Endothelial cell of umbilical vein (primary cell): ENCODE measurements at regions not wholly inside any gene's neighbourhood (a gene's known extent, or its start where the extent isn't known, plus 50 kb on each side); places are given as distances from the start of the nearest gene placed in this dataset.

Experiments used
- FOS ChIP-seq: IDR thresholded peaks from 2 replicates; pipeline ENCODE4 v1.6.1; 2011; ENCODE audit warnings: mild to moderate bottlenecking, low read length, moderate library complexity, borderline replicate concordance; ENCODE audit not compliant: insufficient read depth
- TF ChIP-seq, protein P1 (sequence below), 2 donors: IDR thresholded peaks; 1 replicate in 1 of 2; 2 replicates in 1 of 2; pipeline ENCODE4 v1.5.1; 2011; ENCODE audit warnings: low read length in 2 of 2, mild to moderate bottlenecking in 2 of 2, moderate library complexity in 2 of 2, control low read depth in 1 of 2, inconsistent platforms in 1 of 2, low read depth in 1 of 2; ENCODE audit not compliant: insufficient read depth in 1 of 2; ENCODE audit errors: extremely low read depth in 1 of 2
- TF ChIP-seq, protein P2 (sequence below): IDR thresholded peaks from 2 replicates; pipeline ENCODE4 v1.6.1; 2011; ENCODE audit not compliant: insufficient read depth, insufficient read length

DNA sequence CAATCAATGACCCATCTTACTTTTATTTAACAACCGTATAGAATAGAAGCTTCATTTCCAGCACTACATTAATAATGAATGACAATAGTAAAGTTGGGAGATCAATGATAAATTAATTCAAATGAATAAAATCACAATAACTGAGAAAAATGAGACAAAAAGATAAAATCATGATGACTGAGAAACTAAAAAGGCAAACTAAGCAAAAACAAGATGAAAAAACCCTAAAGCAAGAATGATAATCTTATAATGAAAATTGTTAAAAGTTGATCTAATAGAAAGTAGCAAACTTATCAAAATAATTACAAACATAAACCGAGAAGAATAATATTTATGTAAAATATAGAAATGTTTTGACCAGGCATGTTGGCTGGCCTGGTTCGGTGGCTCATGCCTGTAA lies 130.4 kb upstream of the INPP4B start:
- no peak for TF ChIP-seq FOS
- TF ChIP-seq, protein P1, sequence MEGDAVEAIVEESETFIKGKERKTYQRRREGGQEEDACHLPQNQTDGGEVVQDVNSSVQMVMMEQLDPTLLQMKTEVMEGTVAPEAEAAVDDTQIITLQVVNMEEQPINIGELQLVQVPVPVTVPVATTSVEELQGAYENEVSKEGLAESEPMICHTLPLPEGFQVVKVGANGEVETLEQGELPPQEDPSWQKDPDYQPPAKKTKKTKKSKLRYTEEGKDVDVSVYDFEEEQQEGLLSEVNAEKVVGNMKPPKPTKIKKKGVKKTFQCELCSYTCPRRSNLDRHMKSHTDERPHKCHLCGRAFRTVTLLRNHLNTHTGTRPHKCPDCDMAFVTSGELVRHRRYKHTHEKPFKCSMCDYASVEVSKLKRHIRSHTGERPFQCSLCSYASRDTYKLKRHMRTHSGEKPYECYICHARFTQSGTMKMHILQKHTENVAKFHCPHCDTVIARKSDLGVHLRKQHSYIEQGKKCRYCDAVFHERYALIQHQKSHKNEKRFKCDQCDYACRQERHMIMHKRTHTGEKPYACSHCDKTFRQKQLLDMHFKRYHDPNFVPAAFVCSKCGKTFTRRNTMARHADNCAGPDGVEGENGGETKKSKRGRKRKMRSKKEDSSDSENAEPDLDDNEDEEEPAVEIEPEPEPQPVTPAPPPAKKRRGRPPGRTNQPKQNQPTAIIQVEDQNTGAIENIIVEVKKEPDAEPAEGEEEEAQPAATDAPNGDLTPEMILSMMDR (IDR thresholded peaks at IDR 0.05; ENCODE audit: extremely low read depth in 1 of 2, insufficient read depth in 1 of 2, low read depth in 1 of 2, low read length in 2 of 2): no peak
- TF ChIP-seq, protein P2, sequence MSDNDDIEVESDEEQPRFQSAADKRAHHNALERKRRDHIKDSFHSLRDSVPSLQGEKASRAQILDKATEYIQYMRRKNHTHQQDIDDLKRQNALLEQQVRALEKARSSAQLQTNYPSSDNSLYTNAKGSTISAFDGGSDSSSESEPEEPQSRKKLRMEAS: no peak
